ENCODE measurements at regions not wholly inside any gene's neighbourhood (a gene's known extent, or its start where the extent isn't known, plus 50 kb on each side); places are given as distances from the start of the nearest gene placed in this dataset.
A peak's percentile ranks its signal among the peaks of the same experiment; 100 is the strongest.

DNA sequence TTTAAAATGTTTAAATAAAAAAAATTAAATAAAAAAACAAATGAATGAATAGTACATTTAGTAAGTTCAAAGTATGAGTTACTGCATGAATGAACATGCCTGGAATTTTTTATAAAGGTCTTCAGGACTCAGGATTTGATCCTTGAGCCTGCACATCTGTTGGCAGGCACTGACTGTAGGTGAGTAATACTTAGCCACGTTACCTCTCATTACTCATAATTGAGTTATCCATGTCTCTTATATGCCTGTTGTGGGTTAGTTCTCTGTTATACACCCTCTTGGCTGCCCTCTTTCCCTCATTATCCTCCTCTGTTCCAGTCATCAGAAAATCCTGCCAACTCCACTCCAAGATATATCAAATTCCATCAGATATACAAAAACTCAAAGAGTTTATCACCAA lies 276.0 kb downstream of the FBXW7 start:
- ChIA-PET CTCF (interaction anchor here (1.2 kb wide), 1 partner anchor 110 kb away, joined by 3 read pairs; no protein-coding TSS in a partner anchor), POLR2A (no interaction called here)
- TF ChIP-seq, protein P1, sequence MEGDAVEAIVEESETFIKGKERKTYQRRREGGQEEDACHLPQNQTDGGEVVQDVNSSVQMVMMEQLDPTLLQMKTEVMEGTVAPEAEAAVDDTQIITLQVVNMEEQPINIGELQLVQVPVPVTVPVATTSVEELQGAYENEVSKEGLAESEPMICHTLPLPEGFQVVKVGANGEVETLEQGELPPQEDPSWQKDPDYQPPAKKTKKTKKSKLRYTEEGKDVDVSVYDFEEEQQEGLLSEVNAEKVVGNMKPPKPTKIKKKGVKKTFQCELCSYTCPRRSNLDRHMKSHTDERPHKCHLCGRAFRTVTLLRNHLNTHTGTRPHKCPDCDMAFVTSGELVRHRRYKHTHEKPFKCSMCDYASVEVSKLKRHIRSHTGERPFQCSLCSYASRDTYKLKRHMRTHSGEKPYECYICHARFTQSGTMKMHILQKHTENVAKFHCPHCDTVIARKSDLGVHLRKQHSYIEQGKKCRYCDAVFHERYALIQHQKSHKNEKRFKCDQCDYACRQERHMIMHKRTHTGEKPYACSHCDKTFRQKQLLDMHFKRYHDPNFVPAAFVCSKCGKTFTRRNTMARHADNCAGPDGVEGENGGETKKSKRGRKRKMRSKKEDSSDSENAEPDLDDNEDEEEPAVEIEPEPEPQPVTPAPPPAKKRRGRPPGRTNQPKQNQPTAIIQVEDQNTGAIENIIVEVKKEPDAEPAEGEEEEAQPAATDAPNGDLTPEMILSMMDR (IDR thresholded peaks at IDR 0.05; ENCODE audit: insufficient read depth, low read depth, low read length) = no peak
- no peak for DNase-seq (ENCODE audit: low read depth)
- Histone ChIP-seq H3K4me3 (ENCODE audit: low read depth, low read length) (no peak overlapping the region), H3K27me3 (ENCODE audit: control insufficient read depth, insufficient read depth, low read length) (no peaks in the 10 kb centered on the region), H3K36me3 (ENCODE audit: control insufficient read depth, insufficient read depth, low read length) (no peaks in the 10 kb centered on the region)

DNA sequence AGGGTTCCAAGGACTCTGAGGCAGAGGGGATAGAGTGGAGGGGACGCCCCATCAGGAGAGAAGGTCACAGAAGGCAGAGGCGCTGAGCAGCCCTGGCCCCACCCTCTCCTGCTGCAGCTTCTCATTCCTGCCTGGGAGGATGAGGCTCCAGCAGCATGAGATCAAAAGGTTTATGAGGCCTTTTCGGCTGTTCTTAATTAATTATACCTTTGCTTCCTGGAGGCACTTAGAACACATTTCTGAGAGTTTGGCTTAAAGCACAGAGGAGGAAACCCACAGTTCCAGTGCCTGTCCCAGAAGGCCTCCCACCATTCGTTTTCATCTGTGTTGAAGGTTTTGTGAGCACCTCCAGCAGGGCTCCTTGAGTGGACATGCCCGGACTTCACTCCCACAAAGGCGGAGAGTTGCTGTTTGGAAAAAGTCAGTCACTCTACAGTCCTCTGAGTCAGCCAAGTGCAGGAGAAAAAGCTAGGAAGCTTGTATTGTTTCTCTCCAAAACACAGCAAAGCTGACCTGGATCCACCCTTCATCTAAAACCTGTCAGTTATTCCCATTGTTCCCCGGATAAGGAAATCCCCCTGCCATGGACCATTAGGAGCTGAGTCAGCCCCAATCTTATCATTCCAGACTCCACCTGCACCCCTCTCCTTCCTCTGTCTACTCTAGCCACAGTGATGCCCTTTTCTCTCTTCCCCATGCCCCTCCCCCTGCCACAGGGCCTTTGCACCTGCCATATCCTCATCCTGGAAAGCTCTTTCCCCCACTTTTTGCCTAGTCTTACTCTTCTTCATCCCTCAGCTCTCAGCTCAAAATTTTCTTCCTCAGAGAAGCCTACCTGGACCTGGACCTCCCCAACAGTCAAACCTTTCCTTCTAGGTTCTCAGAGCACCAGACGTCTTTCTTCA lies 276.8 kb downstream of the FBXW7 start:
- ChIA-PET CTCF (interaction anchor here (1.2 kb wide), 1 partner anchor 111 kb away, joined by 3 read pairs; no protein-coding TSS in a partner anchor), POLR2A (no interaction called here)
- TF ChIP-seq, protein P1 (IDR thresholded peaks at IDR 0.05; ENCODE audit: insufficient read depth, low read depth, low read length) = no peak
- H3K27me3 ChIP-seq (ENCODE audit: control insufficient read depth, insufficient read depth, low read length) = no peaks in the 10 kb centered on the region
- no peaks in the 10 kb centered on the region for H3K36me3 ChIP-seq (ENCODE audit: control insufficient read depth, insufficient read depth, low read length)
- DNase-seq (ENCODE audit: low read depth) = peak; percentile 57
- no peak overlapping the region for H3K4me3 ChIP-seq (ENCODE audit: low read depth, low read length)

DNA sequence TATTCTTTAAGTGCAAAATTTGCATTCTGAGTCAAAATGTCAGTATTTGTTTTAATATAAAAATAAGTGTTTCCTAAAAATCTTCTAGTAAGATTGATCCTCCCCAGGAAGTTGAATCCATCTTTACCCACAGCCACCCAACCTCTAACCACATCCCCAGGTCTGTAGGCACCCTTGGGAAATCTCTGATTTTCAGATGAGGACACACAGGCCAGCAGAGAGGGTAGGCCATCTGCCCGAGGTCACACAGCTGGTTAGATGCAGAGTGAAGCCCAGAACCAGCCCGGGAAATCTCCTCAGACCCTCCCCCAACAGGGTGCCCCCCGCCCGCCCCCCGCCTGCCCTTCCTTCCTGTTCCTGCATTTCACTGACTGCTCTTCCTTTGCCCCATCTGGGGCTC lies 277.5 kb downstream of the FBXW7 start:
- no peaks in the 10 kb centered on the region for H3K36me3 ChIP-seq (ENCODE audit: control insufficient read depth, insufficient read depth, low read length)
- DNase-seq (ENCODE audit: low read depth) = no peak
- POLR2A ChIA-PET = no interaction called here
- no peak overlapping the region for H3K4me3 ChIP-seq (ENCODE audit: low read depth, low read length)
- CTCF ChIA-PET = interaction anchor here (1.2 kb wide), 1 partner anchor 18 kb away, joined by 3 read pairs; no protein-coding TSS in a partner anchor
- TF ChIP-seq, protein P1 (IDR thresholded peaks at IDR 0.05; ENCODE audit: insufficient read depth, low read depth, low read length) = no peak
- H3K27me3 ChIP-seq (ENCODE audit: control insufficient read depth, insufficient read depth, low read length) = no peaks in the 10 kb centered on the region

DNA sequence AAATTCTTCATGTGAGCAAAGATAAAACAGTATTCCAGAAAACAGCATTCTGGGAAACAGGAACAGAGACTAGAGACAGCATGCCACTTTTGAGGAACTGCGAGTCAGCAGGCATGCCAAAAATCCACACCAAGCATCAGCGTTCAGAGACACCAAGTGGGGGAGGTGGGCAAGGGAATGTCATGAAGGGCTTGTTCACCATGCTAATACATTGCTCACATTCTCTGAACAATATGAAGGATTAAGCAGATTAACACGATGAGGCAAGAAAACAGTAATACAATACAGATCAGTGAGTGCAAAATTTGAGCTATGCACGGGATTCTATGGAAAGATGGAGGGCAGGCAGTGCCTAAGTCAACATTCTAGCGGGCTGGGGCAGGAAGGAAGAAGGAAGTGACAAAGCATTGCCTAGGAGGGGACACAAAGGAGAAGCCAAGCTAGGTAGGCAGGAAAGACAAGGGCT lies 278.3 kb downstream of the FBXW7 start:
- POLR2A ChIA-PET = no interaction called here
- DNase-seq (ENCODE audit: low read depth) = no peak

DNA sequence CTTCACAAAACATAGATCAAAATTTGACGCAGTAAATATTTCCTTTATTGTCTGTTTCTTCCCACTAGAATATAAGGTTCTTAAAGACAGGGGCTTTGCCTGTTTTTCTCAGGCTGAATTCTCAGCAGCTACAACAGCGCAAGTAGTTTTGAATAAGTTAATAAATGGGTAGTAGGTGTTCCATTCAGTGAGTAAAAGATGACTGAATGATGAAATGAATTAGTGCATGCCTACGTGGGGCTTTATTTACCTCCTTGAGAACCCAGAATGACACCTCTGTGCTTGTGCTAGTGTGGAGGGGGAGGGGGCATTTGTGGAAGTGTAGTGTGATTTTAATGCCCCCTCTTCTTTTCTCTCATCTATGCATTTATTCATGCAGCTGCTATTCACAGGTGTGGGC lies 278.9 kb downstream of the FBXW7 start:
- TF ChIP-seq, protein P1 (IDR thresholded peaks at IDR 0.05; ENCODE audit: insufficient read depth, low read depth, low read length) = no peak
- no peak for DNase-seq (ENCODE audit: low read depth)
- Histone ChIP-seq H3K36me3 (ENCODE audit: control insufficient read depth, insufficient read depth, low read length) (no peaks in the 10 kb centered on the region), H3K4me3 (ENCODE audit: low read depth, low read length) (no peak overlapping the region), H3K27me3 (ENCODE audit: control insufficient read depth, insufficient read depth, low read length) (no peaks in the 10 kb centered on the region)
- POLR2A ChIA-PET = no interaction called here
- CTCF ChIA-PET = interaction anchor here (1.2 kb wide), 1 partner anchor 17 kb away, joined by 3 read pairs; no protein-coding TSS in a partner anchor

More for the DNA sequence above, 278.3 kb downstream of the FBXW7 start:
- TF ChIP-seq, protein P1 (IDR thresholded peaks at IDR 0.05; ENCODE audit: insufficient read depth, low read depth, low read length) = no peak
- no peak overlapping the region for H3K4me3 ChIP-seq (ENCODE audit: low read depth, low read length)
- H3K36me3 ChIP-seq (ENCODE audit: control insufficient read depth, insufficient read depth, low read length) = no peaks in the 10 kb centered on the region
- H3K27me3 ChIP-seq (ENCODE audit: control insufficient read depth, insufficient read depth, low read length) = no peaks in the 10 kb centered on the region
- CTCF ChIA-PET = interaction anchor here (1.2 kb wide), 1 partner anchor 18 kb away, joined by 3 read pairs; no protein-coding TSS in a partner anchor

All from BJ (cell line).